Smooth muscle cell (in vitro differentiated cells): ENCODE measurements at regions not wholly inside any gene's neighbourhood (a gene's known extent, or its start where the extent isn't known, plus 50 kb on each side); places are given as distances from the start of the nearest gene placed in this dataset.

Experiments
- DNase-seq: peaks from one replicate; lab custom pipeline; 2025; ENCODE audit not compliant: unreplicated experiment; lab: John Stamatoyannopoulos, UW
- H2AFZ ChIP-seq: fragments of 200-600 bp; sonication (generic); 2 replicates; pipeline ENCODE4 v1.6.0; 2016; ENCODE audit warnings: antibody characterized with exemption, low read depth, mild to moderate bottlenecking
- H3F3A ChIP-seq: fragments of 200-600 bp; sonication (generic); 2 replicates; pipeline ENCODE4 v1.6.0; 2017; ENCODE audit warnings: antibody characterized with exemption, low read depth
- H3K27ac ChIP-seq: fragments of 200-600 bp; sonication (generic); 2 replicates; pipeline ENCODE4 v1.5.1; 2016; ENCODE audit warnings: low read depth, mild to moderate bottlenecking
- H3K27me3 ChIP-seq: fragments of 200-600 bp; sonication (generic); 2 replicates; pipeline ENCODE4 v1.6.1; 2016; ENCODE audit warnings: low read depth, mild to moderate bottlenecking
- H3K36me3 ChIP-seq: fragments of 200-600 bp; sonication (generic); 2 replicates; pipeline ENCODE4 v1.5.1; 2016; ENCODE audit warnings: low read depth
- H3K4me1 ChIP-seq: fragments of 200-600 bp; sonication (generic); 2 replicates; pipeline ENCODE4 v1.5.1; 2016; ENCODE audit warnings: low read depth
- H3K4me2 ChIP-seq: fragments of 200-600 bp; sonication (generic); 2 replicates; pipeline ENCODE4 v1.6.0; 2016; ENCODE audit warnings: mild to moderate bottlenecking
- H3K4me3 ChIP-seq: fragments of 200-600 bp; sonication (generic); 2 replicates; pipeline ENCODE4 v1.5.1; 2016; ENCODE audit warnings: mild to moderate bottlenecking
- H3K79me2 ChIP-seq: fragments of 200-600 bp; sonication (generic); 2 replicates; pipeline ENCODE4 v1.6.0; 2016; ENCODE audit warnings: low read depth, mild to moderate bottlenecking
- H3K9ac ChIP-seq: fragments of 200-600 bp; sonication (generic); 2 replicates; pipeline ENCODE4 v1.6.0; 2016; ENCODE audit warnings: low read depth
- H3K9me3 ChIP-seq: fragments of 200-600 bp; sonication (generic); replicated peaks from 2 replicates; pipeline ENCODE4 v1.5.1; 2016; ENCODE audit warnings: low read depth
- H4K20me1 ChIP-seq: fragments of 200-600 bp; sonication (generic); 2 replicates; pipeline ENCODE4 v1.6.0; 2016; ENCODE audit warnings: low read depth
- WGBS: methylation state at CpG from one replicate; pipeline ENCODE4 v1.1.7; 2016; ENCODE audit warnings: low lambda C conversion rate; 5-methylcytosine and 5-hydroxymethylcytosine counted together
- TF ChIP-seq, protein P1 (sequence below): fragments of 200-600 bp; sonication (generic); IDR thresholded peaks from 2 replicates; pipeline ENCODE4 v1.5.1; 2017; ENCODE audit warnings: borderline replicate concordance, mild to moderate bottlenecking, antibody characterized with exemption; ENCODE audit not compliant: insufficient read depth, poor library complexity, severe bottlenecking

DNA sequence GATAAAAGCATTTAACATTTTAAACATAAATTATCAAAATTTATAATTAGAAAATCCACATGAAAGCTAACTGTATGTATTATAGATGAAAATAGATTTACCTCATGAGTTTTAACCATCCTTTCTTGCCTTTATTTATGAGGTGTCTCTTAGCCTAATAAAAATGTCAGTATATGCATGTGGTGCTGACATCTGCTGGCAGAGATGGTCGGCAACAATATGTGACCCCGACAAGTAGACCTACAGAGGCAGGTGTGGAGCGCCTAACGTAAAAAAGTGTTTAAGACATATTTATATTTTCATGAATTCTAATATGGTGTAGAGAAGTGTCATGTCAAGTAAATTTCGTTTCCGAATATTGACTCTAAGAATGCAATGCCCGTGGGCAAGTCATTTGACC is 149.0 kb upstream of the FUT9 start:
- WGBS = 44% methylated on average over 7 of the region's 7 CpGs

DNA sequence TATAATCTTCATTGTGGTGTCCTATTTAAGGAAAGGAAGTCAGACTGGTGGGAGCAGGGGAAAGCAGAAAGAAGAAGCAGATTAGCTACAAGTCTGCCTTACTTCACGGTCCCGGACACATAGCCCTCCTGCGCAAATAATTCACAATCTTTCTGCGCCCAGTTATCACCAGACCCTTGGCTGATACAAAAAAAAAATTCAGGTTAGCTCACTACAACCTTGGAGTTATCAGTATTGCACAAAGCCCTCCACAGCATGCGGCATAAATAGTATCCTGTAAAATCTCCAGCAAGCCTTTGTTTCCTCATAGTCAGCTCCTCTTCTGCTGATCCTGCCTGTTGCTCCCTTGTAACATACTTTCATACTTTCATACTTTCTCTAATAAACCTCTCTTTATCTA is 148.6 kb upstream of the FUT9 start:
- no peak for DNase-seq
- TF ChIP-seq, protein P1, sequence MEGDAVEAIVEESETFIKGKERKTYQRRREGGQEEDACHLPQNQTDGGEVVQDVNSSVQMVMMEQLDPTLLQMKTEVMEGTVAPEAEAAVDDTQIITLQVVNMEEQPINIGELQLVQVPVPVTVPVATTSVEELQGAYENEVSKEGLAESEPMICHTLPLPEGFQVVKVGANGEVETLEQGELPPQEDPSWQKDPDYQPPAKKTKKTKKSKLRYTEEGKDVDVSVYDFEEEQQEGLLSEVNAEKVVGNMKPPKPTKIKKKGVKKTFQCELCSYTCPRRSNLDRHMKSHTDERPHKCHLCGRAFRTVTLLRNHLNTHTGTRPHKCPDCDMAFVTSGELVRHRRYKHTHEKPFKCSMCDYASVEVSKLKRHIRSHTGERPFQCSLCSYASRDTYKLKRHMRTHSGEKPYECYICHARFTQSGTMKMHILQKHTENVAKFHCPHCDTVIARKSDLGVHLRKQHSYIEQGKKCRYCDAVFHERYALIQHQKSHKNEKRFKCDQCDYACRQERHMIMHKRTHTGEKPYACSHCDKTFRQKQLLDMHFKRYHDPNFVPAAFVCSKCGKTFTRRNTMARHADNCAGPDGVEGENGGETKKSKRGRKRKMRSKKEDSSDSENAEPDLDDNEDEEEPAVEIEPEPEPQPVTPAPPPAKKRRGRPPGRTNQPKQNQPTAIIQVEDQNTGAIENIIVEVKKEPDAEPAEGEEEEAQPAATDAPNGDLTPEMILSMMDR = no peak
- no peak overlapping the region for H3K4me2 ChIP-seq
- no peak overlapping the region for H3K4me3 ChIP-seq
- no peaks in the 10 kb centered on the region for H4K20me1 ChIP-seq
- H3K27ac ChIP-seq = no peak overlapping the region
- no peaks in the 10 kb centered on the region for H3K9me3 ChIP-seq
- H2AFZ ChIP-seq = no peak overlapping the region
- H3K27me3 ChIP-seq = no peaks in the 10 kb centered on the region
- no peaks in the 10 kb centered on the region for H3F3A ChIP-seq
- H3K9ac ChIP-seq = no peak overlapping the region
- H3K4me1 ChIP-seq = no peaks in the 10 kb centered on the region
- WGBS = 92% methylated on average over 5 of the region's 5 CpGs
- no peaks in the 10 kb centered on the region for H3K36me3 ChIP-seq
- H3K79me2 ChIP-seq = no peaks in the 10 kb centered on the region

More for the DNA sequence above, 149.0 kb upstream of the FUT9 start:
- Histone ChIP-seq H3K4me1 (no peaks in the 10 kb centered on the region), H3F3A (no peaks in the 10 kb centered on the region), H2AFZ (no peak overlapping the region), H3K9me3 (no peaks in the 10 kb centered on the region), H3K4me2 (no peak overlapping the region), H3K27ac (no peak overlapping the region), H3K27me3 (no peaks in the 10 kb centered on the region), H3K79me2 (no peaks in the 10 kb centered on the region), H3K36me3 (no peaks in the 10 kb centered on the region), H4K20me1 (no peaks in the 10 kb centered on the region), H3K4me3 (no peak overlapping the region), H3K9ac (no peak overlapping the region)
- TF ChIP-seq, protein P1 = peak; percentile 44
- DNase-seq = no peak

GRCh38 chr6:95877480-95877879 is 138.3 kb upstream of the FUT9 start:
- H3K4me3 ChIP-seq = no peak overlapping the region
- no peak overlapping the region for H3K27ac ChIP-seq
- no peaks in the 10 kb centered on the region for H3K79me2 ChIP-seq
- no peak overlapping the region for H3K9ac ChIP-seq
- no peaks in the 10 kb centered on the region for H3K27me3 ChIP-seq
- H4K20me1 ChIP-seq = no peaks in the 10 kb centered on the region
- TF ChIP-seq, protein P1 = no peak
- DNase-seq = no peak
- WGBS = 85% methylated on average over 1 of the region's 1 CpG
- no peaks in the 10 kb centered on the region for H3F3A ChIP-seq
- H3K4me2 ChIP-seq = no peak overlapping the region
- H2AFZ ChIP-seq = no peak overlapping the region
- H3K36me3 ChIP-seq = no peaks in the 10 kb centered on the region
- no peaks in the 10 kb centered on the region for H3K9me3 ChIP-seq
- no peaks in the 10 kb centered on the region for H3K4me1 ChIP-seq

DNA sequence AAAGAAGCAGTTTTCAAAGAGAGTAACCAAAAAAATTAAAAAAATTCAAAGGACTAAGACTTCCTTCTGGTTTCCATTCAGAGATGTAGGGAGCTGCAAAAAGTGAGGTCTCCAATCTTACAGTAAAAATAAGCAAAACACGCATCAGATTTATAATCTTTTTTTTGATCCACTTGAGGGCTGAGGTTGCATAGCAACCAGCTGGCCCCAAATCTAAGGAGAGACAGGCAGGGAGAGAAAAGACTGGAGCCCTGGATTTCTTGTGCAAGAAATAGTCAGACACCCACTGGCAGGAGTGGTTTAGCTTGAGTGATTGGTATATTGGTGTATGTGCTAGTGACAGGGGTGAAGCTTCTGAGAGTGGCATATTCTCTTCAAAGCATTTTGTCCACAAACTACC is 135.9 kb upstream of the FUT9 start:
- H4K20me1 ChIP-seq = no peaks in the 10 kb centered on the region
- no peak overlapping the region for H3K4me3 ChIP-seq
- no peaks in the 10 kb centered on the region for H3K9me3 ChIP-seq
- no peak overlapping the region for H3K27ac ChIP-seq
- TF ChIP-seq, protein P1 = no peak
- H3K36me3 ChIP-seq = no peaks in the 10 kb centered on the region
- H2AFZ ChIP-seq = no peak overlapping the region
- 100% methylated on average over 1 of the region's 1 CpG for WGBS
- H3K4me2 ChIP-seq = no peak overlapping the region
- no peaks in the 10 kb centered on the region for H3K4me1 ChIP-seq
- H3K9ac ChIP-seq = no peak overlapping the region
- H3F3A ChIP-seq = no peaks in the 10 kb centered on the region
- no peaks in the 10 kb centered on the region for H3K79me2 ChIP-seq
- DNase-seq = no peak
- no peaks in the 10 kb centered on the region for H3K27me3 ChIP-seq
